Stimulated activated naive CD8-positive, alpha-beta T cell treated with anti-CD3 and anti-CD28 coated beads, Interleukin-15, amount 100 ng/mL, for 72 hours (primary cell): ENCODE measurements at regions not wholly inside any gene's neighbourhood (a gene's known extent, or its start where the extent isn't known, plus 50 kb on each side); places are given as distances from the start of the nearest gene placed in this dataset.

ENCODE experiments used
- ATAC-seq: fragments of 150-1000 bp; cut with Tn5 transposase; 2 replicates; pipeline ENCODE4 v1.10.0; 2021; ENCODE audit warnings: mild to moderate bottlenecking, moderate library complexity
- DNase-seq, 2 donors: peaks; one replicate each; pipeline ENCODE4 v3.0.0; 2021 to 2022
- H3K27ac Mint-ChIP-seq, 2 donors: one replicate each; pipeline ENCODE4 v1.8.0; 2022; ENCODE audit warnings: mild to moderate bottlenecking in 2 of 2, mixed read lengths in 2 of 2, moderate library complexity in 2 of 2
- H3K27me3 Mint-ChIP-seq: one replicate; pipeline ENCODE4 v1.8.0; 2022; ENCODE audit warnings: mixed read lengths
- H3K4me1 Mint-ChIP-seq: one replicate; pipeline ENCODE4 v1.8.0; 2022; ENCODE audit warnings: mild to moderate bottlenecking, mixed read lengths
- H3K4me3 Mint-ChIP-seq, 2 donors: one replicate each; pipeline ENCODE4 v1.8.0; 2022; ENCODE audit warnings: mild to moderate bottlenecking in 2 of 2, mixed read lengths in 2 of 2, moderate library complexity in 1 of 2
- H3K9me3 Mint-ChIP-seq, 2 donors: one replicate each; pipeline ENCODE4 v1.8.0; 2022; ENCODE audit warnings: mixed read lengths in 2 of 2

DNA sequence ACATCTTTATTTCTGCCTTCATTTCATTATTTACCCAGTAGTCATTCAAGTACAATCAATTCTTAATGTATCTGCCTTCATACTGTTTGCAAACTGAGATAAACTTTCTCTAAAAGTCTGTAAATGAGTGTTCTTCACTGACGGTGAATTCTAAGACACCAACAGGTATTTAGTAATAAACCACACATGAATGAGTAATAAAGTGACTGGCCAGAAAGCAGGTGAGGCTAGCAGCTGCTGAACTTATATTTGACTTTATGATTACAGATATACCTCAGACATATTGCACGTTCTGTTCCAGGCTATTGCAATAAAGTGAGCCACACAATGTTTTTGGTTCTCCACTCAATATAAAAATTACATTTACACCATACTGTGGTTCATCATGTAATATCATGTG is 1894.0 kb upstream of the RAG2 start:
- Mint-ChIP-seq H3K4me1 (no peaks in the 10 kb centered on the region), H3K4me3 (no peak overlapping the region), H3K27ac (peak overlapping the region in 1 of 2 donors; percentile 27), H3K27me3 (no peaks in the 10 kb centered on the region), H3K9me3 (peaks cover 15 to 27% of the 10 kb centered on the region in 2 donors)
- ATAC-seq (no peak), DNase-seq (no peak)

DNA sequence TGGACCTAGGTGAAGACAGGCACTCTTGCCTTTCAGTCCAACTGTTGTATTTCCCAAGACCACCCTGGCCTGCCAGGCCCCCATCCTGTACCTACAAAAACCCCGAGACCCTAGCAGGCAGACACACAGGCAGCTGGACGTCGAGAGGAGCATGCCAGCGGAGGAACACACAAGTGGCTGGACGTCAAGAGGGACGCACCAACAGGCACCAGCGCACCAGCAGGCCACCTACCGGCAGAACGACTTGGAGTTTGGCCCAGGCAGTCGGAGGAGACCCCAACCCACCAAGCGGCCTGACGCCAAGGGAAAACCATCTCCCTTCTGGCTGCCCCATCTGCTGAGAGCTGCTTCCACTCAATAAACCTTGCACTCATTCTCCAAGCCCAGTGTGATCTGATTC is 1883.4 kb upstream of the RAG2 start:
- Mint-ChIP-seq H3K27me3 (no peaks in the 10 kb centered on the region), H3K4me1 (no peaks in the 10 kb centered on the region), H3K27ac (no peak overlapping the region), H3K4me3 (no peak overlapping the region), H3K9me3 (peaks cover 0 to 5% of the 10 kb centered on the region in 2 donors)
- DNase-seq = no peak
- ATAC-seq = no peak

DNA sequence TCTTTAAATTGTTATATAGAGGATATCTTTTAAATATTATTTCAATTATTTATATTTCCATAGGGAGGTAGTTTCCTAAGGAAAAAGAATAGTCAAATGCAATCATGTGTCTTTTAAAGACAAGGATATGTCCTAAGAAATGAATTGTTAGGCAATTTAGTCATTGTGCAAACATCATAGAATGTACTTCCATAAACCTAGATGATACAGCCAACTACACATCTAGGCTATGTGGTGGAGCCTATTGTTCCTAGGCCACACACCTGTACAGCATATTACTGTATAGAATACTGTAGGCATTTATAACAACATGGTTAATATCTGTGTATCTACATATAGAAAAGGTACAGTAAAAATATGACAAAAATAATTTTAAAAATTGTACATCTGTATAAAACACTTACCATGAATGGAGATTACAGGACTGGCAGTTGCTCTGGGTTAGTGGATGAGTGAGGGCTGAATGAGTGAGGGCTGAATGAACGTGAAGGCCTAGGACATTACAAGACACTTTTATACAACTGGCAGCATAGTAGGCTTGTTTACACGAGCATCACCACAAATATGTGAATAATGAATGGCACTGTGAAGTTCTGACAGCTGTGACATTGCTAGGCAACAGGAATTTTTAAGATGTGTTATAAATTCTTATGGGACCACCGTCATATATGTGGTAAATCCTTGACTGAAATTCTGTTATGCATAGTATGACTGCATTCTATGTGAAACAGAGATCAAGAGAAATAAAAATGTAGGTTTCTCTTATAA is 1879.0 kb upstream of the RAG2 start:
- no peak for DNase-seq
- no peaks in the 10 kb centered on the region for H3K9me3 Mint-ChIP-seq
- H3K27ac Mint-ChIP-seq = no peak overlapping the region
- no peaks in the 10 kb centered on the region for H3K27me3 Mint-ChIP-seq
- H3K4me3 Mint-ChIP-seq = no peak overlapping the region
- ATAC-seq = no peak
- H3K4me1 Mint-ChIP-seq = no peaks in the 10 kb centered on the region

DNA sequence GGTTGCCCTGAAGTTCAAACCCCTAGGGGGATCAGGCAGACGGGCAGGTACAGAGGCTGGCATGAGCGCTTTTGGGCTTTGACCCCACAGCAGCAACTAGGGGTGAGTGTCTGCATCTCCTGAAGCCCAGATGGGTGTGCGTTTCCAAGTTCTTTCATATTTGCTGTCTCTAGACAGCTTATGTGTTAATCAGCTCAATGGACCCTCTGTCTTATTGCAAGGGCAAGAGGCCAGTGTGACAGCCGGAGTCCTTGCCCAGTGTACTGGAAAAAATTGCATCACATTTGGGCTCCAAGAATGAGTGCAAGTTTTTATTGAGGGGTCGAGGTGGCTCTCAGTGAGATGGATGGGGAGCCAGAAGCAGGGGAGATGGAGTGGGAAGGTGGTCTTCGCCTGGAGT is 1863.7 kb upstream of the RAG2 start:
- no peak for ATAC-seq
- Mint-ChIP-seq H3K4me1 (no peaks in the 10 kb centered on the region), H3K9me3 (peaks cover 0 to 5% of the 10 kb centered on the region in 2 donors), H3K27me3 (no peaks in the 10 kb centered on the region), H3K27ac (no peak overlapping the region), H3K4me3 (no peak overlapping the region)
- DNase-seq = no peak

DNA sequence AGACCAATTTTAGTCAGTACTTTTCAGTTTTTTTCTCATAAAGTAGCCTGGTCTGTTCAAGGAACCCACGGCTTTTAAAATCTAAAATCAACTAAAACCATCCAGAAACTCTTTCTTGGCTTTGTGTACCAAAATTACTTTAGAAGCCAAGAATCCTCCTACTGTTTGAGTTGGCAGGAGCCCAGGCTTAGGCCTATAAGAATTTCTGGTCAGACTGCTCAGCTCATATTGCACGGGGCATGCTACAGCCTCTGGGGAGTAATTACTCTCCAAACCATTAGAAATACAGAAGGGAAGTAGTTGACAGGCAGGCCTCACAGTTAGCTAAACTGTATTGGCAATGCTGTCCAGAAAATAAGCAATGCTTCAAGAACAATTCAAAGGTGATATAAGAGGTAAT is 1862.9 kb upstream of the RAG2 start:
- no peak for DNase-seq
- no peak for ATAC-seq
- H3K4me1 Mint-ChIP-seq = no peaks in the 10 kb centered on the region
- no peak overlapping the region for H3K27ac Mint-ChIP-seq
- no peaks in the 10 kb centered on the region for H3K27me3 Mint-ChIP-seq
- H3K4me3 Mint-ChIP-seq = no peak overlapping the region
- peaks cover 0 to 5% of the 10 kb centered on the region in 2 donors for H3K9me3 Mint-ChIP-seq

DNA sequence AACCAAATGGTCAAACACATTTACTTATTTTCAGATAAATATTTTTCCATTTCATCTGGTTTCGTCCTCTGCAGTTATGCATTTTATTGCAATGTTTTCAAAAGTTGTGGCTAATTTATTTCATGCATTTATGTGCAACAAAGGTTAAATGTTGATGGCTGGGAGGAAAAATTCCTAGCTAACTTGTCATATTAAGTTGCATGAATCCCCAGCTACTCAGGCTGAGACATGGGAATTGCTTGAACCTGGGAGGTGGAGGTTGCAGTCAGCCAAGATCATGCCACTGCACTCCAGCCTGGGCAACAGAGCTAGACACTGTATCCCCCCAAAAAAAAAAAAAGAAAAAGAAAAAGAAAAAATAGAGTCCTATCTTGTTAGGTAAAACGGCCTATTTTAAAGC is 1862.4 kb upstream of the RAG2 start:
- Mint-ChIP-seq H3K4me3 (no peak overlapping the region), H3K4me1 (no peaks in the 10 kb centered on the region)
- DNase-seq = no peak

DNA sequence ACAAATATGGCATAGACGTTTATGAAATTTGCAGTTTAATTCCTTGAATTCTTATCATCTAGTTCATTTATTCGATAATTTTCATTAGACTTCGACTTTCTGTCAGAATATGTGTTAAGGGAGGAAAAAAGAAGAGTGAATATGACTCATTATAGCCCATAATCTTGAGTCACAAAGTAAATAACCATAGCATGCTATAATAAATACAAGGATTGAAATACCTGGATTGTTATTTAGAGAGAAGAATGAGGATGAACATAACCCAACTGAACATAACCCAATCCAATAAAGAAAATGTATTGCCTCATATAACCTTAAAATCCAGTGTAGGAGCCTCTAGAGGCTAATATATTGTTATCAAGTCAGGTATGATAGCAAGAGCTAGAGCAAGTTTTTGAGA is 1858.3 kb upstream of the RAG2 start:
- ATAC-seq (no peak), DNase-seq (no peak)
- H3K4me3 Mint-ChIP-seq = no peak overlapping the region
- H3K9me3 Mint-ChIP-seq = peaks cover 0 to 5% of the 10 kb centered on the region in 2 donors
- no peak overlapping the region for H3K27ac Mint-ChIP-seq
- no peaks in the 10 kb centered on the region for H3K4me1 Mint-ChIP-seq
- no peaks in the 10 kb centered on the region for H3K27me3 Mint-ChIP-seq

More for the DNA sequence above, 1862.4 kb upstream of the RAG2 start:
- peaks cover 0 to 5% of the 10 kb centered on the region in 2 donors for H3K9me3 Mint-ChIP-seq
- ATAC-seq = no peak
- H3K27ac Mint-ChIP-seq = no peak overlapping the region
- H3K27me3 Mint-ChIP-seq = no peaks in the 10 kb centered on the region

DNA sequence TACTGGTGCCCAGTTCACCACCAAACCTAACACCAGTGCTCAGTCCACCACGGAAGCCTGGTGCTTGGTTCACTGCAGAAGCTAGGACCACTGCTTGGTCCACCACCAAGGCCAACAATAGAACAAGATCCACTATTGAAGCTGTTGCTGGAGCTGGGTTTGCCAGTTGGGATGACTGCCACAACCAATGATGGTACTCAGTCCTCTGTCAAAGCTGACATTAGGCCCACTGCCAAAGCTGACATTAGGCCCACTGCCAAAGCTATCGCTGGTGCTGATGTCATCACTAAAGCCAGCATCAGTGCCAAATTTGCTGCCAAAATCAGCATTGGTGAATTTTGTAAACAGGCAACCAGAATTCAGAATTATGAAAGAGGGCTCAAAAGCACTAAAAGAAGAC is 1850.2 kb upstream of the RAG2 start:
- H3K27ac Mint-ChIP-seq = no peak overlapping the region
- DNase-seq (no peak), ATAC-seq (no peak)
- H3K27me3 Mint-ChIP-seq = no peaks in the 10 kb centered on the region
- no peak overlapping the region for H3K4me3 Mint-ChIP-seq
- peaks cover 0 to 6% of the 10 kb centered on the region in 2 donors for H3K9me3 Mint-ChIP-seq
- no peaks in the 10 kb centered on the region for H3K4me1 Mint-ChIP-seq

DNA sequence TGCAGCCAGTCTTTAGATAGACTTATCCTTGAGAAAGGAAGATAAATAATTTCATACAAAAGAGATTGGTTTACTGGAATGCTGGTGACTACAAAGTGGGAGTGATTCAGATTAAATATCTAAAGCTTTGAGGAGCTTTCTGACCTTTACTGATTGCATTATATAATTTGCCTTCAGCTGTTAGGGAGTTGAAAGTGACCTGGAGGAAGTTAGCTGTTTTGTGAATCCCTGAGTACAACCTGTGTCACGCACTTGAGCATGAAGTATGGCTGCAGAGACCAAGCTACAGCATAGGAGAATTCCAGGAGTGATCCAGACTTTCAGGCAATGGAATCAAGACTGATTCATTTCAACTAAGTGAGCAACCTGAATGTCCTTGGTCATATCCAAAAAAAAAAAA is 1848.3 kb upstream of the RAG2 start:
- DNase-seq (no peak), ATAC-seq (no peak)
- no peak overlapping the region for H3K27ac Mint-ChIP-seq
- H3K4me1 Mint-ChIP-seq = no peaks in the 10 kb centered on the region
- H3K9me3 Mint-ChIP-seq = peaks cover 0 to 6% of the 10 kb centered on the region in 2 donors
- H3K4me3 Mint-ChIP-seq = no peak overlapping the region
- H3K27me3 Mint-ChIP-seq = no peaks in the 10 kb centered on the region

DNA sequence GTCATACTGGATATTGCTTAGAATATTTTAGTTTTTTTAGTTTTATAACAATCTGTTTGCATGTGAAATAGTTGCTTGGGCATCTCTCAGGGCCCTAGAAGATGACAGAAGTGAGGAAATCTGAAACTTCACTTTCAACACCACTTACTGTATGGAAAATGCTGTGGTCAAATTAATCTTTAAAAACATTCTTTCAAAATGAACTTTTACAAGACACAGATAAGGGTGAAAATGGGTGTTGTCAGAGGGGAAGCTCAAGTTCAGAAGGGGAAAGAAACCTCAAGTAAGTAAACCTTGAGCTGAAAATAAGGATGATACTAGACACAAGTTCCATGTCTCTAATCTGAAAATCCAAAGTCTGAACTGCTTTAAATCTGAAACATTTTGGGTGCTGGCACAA is 1840.1 kb upstream of the RAG2 start:
- Mint-ChIP-seq H3K27ac (no peak overlapping the region), H3K4me3 (no peak overlapping the region), H3K27me3 (no peaks in the 10 kb centered on the region)

DNA sequence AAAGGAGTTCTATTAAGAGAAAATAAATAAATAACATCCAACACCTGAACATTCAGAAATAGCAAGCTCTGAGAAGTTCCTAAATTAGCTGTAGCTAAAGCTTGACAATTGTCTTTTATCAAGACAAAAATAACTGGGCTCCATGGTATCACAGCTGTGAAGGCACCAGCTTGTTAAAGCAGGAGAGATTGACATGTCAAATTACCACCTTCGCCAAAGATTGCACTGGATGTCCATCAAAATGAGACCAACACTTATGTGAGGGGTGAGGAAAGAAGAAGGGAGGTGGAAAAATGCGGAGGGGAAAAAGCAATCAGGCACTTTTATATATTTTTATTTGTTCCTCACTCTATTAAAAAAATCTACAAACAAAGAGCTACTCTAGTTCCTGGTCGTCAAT is 1827.5 kb upstream of the RAG2 start:
- no peak for ATAC-seq
- Mint-ChIP-seq H3K4me3 (no peak overlapping the region), H3K27ac (no peak overlapping the region), H3K9me3 (peaks cover 7 to 10% of the 10 kb centered on the region in 2 donors), H3K4me1 (no peaks in the 10 kb centered on the region), H3K27me3 (no peaks in the 10 kb centered on the region)
- DNase-seq = no peak

More for the DNA sequence above, 1840.1 kb upstream of the RAG2 start:
- no peak for ATAC-seq
- Mint-ChIP-seq H3K4me1 (no peaks in the 10 kb centered on the region), H3K9me3 (peaks cover 0 to 6% of the 10 kb centered on the region in 2 donors)
- no peak for DNase-seq

DNA sequence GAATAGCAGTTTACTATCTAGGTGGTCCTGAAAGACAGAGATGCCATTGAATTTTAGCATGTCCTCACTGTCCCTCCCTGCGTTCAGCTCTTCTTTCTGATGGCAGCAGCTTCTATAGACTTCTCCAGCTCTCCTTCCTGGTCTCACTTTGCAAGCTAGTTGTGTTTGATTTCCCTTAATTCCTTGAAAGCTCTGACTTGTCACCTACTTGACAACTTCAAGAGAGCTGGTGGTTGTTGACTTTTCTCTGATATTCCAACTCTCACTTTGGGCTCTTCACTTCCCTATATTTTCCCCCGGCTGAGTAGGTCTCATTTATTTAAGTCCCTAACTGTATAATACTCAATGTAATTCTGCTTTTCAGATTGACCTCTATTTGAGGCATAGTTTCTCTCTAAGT is 1825.0 kb upstream of the RAG2 start:
- Mint-ChIP-seq H3K4me1 (no peaks in the 10 kb centered on the region), H3K9me3 (peaks cover 10% of the 10 kb centered on the region in 2 donors)
- no peak for ATAC-seq

DNA sequence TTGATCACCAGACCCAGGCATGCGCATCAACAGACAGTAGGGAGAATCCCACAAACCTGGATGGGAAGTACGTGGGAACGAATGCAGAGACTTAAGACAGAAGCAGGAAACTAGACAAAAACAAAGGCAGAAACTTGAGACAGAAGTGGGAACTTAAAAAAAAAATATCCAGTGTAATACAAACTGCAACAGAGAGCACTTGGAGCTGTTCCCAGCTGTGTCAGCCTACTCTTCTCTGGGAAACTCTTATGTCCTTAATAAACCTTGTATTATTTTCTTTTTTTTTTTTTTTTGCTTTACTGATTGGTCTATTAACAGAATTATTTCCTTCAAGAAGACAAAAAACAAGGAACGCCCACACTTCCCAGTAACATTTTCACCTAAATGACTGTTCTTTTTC is 1818.1 kb upstream of the RAG2 start:
- Mint-ChIP-seq H3K4me3 (no peak overlapping the region), H3K9me3 (peaks cover 22 to 57% of the 10 kb centered on the region in 2 donors), H3K27me3 (no peaks in the 10 kb centered on the region), H3K4me1 (no peaks in the 10 kb centered on the region), H3K27ac (no peak overlapping the region)
- no peak for ATAC-seq
- DNase-seq = no peak

More for the DNA sequence above, 1825.0 kb upstream of the RAG2 start:
- Mint-ChIP-seq H3K27me3 (no peaks in the 10 kb centered on the region), H3K4me3 (no peak overlapping the region), H3K27ac (no peak overlapping the region)
- DNase-seq = no peak

DNA sequence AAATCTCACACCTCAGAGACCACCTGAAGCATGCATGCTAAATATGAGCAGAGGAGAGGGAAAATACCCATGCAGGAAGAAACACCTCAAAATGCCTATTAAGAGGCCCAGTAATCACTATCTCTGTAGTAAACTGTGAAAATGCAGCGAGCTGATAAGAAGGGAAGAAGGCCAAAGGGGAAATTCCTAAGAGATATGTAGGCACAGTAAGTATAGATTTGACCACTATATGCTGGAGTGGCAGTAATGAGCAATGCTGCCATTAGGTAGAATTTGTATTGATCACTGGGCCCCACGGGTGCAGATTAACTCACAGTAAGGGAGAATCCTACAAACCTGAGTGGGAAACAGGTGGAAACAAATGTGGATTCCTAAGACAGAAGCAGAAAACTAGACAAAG is 1813.1 kb upstream of the RAG2 start:
- Mint-ChIP-seq H3K4me1 (no peaks in the 10 kb centered on the region), H3K9me3 (peaks cover 34 to 48% of the 10 kb centered on the region in 2 donors), H3K27me3 (no peaks in the 10 kb centered on the region), H3K4me3 (no peak overlapping the region), H3K27ac (no peak overlapping the region)
- ATAC-seq (no peak), DNase-seq (no peak)

DNA sequence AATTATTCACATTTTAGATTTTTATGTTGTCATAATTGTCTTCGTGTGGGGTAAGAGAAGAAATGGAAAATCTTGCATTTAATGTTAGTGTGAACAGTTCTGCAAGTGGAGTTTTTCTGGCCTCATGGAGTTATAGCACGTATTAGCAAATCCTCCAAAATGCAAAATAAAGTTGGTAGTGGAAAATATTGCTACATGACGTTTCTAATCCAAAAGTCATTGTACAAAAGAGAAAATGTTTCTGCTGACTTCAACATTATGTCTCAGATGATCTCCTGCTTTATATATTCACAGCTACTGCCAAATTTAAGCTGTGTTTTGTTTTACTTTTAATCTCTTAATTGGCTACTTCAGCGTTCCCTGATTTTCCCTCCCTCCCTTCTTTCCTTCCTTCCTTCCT is 1804.0 kb upstream of the RAG2 start:
- Mint-ChIP-seq H3K4me3 (no peak overlapping the region), H3K27me3 (no peaks in the 10 kb centered on the region), H3K27ac (no peak overlapping the region), H3K9me3 (peaks cover 14 to 24% of the 10 kb centered on the region in 2 donors), H3K4me1 (no peaks in the 10 kb centered on the region)
- no peak for DNase-seq
- no peak for ATAC-seq

DNA sequence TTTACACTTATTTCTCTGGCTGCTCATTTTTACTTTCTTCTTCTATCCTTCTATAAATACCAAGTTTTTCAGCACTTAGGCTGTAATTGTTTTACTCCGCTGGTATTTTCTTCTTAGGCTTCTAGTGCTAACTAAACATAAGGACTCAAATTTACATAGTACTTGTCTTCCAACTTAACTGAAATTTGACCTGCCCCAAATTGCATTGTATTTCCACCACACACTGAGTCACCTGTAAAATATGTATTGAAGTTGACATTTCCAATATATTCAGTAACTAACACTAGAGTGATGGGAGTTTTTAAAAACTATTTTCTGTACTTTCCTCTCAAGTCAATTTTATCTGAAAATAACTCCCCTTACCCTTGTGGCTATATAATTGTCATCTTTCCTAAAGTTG is 1794.1 kb upstream of the RAG2 start:
- Mint-ChIP-seq H3K4me1 (no peaks in the 10 kb centered on the region), H3K9me3 (peaks cover 6% of the 10 kb centered on the region in 2 donors), H3K27me3 (no peaks in the 10 kb centered on the region), H3K27ac (no peak overlapping the region), H3K4me3 (no peak overlapping the region)
- ATAC-seq (no peak), DNase-seq (no peak)

DNA sequence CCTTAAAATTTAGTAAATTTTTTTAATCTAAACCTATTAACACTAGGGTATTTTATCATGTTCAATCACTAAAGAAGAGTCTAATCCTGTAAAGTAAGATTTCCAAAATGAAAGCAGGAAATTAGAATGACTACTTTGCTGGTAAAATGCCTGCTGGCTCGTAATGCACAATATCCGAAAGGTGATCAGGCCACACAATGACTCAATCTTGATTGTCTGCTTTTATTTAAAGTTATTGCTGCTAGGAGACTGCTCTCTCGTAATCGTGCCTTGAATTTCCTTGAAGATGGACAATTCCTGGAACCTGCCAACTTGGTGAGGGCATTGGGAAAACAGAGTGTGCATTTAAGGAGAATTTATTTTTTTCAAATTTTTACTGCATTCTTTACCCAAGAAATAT is 1786.5 kb upstream of the RAG2 start:
- Mint-ChIP-seq H3K9me3 (peaks cover 0 to 6% of the 10 kb centered on the region in 2 donors), H3K27ac (no peak overlapping the region), H3K4me3 (no peak overlapping the region), H3K4me1 (no peaks in the 10 kb centered on the region), H3K27me3 (no peaks in the 10 kb centered on the region)
- DNase-seq (no peak), ATAC-seq (no peak)
